ENCODE measurements at regions not wholly inside any gene's neighbourhood (a gene's known extent, or its start where the extent isn't known, plus 50 kb on each side); places are given as distances from the start of the nearest gene placed in this dataset.

DNA sequence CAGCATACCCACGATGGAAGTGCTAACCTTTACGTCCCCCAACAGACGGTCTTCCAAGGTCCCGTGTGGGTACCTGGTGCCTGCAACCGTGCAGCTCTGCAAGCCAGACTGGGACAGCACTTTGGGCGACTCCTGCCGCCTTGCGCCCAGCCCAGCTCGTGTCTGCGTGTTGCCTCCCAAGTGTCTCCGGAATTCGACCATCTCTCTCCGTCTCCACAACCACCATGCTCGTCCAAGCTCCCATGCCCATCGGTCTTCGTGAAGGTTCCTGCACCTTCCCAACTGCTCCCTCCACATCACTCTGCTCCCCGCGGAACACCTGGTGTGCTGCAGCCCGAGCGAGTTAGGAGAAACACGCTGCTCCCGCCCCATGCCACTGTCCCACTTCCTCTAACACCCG is 173.2 kb upstream of the AFDN start:
- ChIA-PET POLR2A (no interaction called here), CTCF (no interaction called here)
- TF ChIP-seq, protein P1, sequence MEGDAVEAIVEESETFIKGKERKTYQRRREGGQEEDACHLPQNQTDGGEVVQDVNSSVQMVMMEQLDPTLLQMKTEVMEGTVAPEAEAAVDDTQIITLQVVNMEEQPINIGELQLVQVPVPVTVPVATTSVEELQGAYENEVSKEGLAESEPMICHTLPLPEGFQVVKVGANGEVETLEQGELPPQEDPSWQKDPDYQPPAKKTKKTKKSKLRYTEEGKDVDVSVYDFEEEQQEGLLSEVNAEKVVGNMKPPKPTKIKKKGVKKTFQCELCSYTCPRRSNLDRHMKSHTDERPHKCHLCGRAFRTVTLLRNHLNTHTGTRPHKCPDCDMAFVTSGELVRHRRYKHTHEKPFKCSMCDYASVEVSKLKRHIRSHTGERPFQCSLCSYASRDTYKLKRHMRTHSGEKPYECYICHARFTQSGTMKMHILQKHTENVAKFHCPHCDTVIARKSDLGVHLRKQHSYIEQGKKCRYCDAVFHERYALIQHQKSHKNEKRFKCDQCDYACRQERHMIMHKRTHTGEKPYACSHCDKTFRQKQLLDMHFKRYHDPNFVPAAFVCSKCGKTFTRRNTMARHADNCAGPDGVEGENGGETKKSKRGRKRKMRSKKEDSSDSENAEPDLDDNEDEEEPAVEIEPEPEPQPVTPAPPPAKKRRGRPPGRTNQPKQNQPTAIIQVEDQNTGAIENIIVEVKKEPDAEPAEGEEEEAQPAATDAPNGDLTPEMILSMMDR (IDR thresholded peaks at IDR 0.05; ENCODE audit: control extremely low read depth, extremely low read depth, low read depth, missing control alignments) = no peak
- no peak for DNase-seq (ENCODE audit: extremely low spot score)

DNA sequence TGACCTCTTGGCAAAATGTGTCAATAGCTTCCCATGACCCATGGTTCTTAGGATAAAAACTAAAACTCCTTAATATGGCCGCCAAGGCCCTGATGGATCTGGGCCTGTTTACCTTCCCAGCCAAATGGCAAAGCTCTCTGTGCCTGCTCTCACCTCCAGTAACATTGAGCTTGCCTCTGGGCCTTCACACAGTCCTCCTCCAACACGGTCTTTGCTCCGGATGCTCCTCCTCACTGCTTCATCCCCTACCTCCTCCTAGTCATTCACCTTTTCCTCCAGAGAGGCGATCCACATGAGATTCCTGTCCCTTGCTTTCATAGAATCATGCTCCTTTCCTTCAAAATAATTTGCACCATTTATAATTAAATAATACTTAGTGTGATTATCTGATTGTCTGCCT is 172.3 kb upstream of the AFDN start:
- POLR2A ChIA-PET = no interaction called here
- CTCF ChIA-PET = no interaction called here
- TF ChIP-seq, protein P1 (IDR thresholded peaks at IDR 0.05; ENCODE audit: control extremely low read depth, extremely low read depth, low read depth, missing control alignments) = no peak
- DNase-seq (ENCODE audit: extremely low spot score) = no peak

DNA sequence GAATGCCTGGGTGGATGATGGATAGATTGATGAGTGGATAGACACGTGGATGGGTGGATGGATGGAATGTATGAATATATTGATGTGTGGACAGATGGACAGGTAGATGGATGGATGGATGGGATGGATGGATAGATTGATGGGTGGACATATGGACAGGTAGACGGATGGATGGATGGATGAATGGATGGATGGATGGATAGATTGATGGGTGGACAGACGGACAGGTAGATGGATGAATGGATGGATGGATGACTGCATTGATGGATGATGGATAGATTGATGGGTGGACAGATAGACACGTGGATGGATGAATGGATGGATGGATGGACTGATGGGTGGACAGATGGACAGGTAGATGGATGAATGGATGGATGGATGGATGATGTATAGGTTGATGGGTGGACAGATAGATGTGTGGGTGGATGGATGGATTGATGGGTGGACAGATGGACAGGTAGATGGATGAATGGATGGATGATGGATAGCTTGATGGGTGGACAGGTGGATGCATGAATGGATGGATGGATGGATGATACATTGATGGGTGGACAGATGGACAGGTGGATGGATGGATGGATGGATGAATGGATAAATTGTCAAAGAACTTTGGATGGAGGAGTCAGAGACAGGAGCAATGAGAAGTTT is 171.4 kb upstream of the AFDN start:
- TF ChIP-seq, protein P1 (IDR thresholded peaks at IDR 0.05; ENCODE audit: control extremely low read depth, extremely low read depth, low read depth, missing control alignments) = no peak
- POLR2A ChIA-PET = no interaction called here
- DNase-seq (ENCODE audit: extremely low spot score) = no peak
- CTCF ChIA-PET = no interaction called here

DNA sequence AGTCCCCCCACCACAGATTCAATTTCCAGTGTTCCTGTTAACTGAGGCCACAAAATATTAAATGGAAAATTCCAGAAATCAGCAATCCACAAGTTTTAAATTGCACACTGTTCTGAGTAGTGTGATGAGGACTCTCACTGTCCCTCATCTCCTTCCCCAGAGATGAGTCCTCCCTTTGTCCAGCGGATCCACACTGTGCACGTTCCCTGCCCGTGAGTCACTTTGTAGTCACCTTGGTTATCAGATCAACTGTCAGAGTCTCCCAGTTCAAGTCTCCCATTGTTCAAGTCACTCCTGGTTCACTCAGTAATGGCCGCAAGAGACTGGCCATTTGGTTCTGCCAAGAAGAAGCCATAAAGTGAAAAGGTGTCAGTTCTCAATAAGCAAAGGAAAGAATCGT is 168.6 kb upstream of the AFDN start:
- ChIA-PET CTCF (no interaction called here), POLR2A (no interaction called here)
- DNase-seq (ENCODE audit: extremely low spot score) = no peak
- TF ChIP-seq, protein P1 (IDR thresholded peaks at IDR 0.05; ENCODE audit: control extremely low read depth, extremely low read depth, low read depth, missing control alignments) = no peak

DNA sequence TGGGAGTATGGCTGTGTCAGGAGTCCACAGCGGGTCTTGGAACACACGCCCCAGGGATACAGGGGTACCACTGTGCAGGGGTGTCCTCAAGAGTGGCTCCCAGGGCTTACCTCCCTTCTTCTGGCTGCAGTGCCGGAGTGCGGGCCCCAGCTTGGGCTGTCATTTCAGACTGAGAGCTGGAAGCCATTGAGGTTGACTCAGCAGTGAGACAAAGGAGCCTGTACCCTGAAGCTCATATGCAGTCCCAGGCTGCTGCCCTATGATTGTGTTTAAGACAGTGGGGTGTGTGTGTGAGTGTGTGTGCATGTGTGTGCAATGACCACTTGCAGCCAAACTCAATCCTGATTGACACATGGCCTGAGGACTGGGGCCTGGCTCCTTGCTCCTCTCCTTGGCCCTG is 167.7 kb upstream of the AFDN start:
- ChIA-PET CTCF (no interaction called here), POLR2A (no interaction called here)
- DNase-seq (ENCODE audit: extremely low spot score) = no peak
- TF ChIP-seq, protein P1 (IDR thresholded peaks at IDR 0.05; ENCODE audit: control extremely low read depth, extremely low read depth, low read depth, missing control alignments) = no peak

DNA sequence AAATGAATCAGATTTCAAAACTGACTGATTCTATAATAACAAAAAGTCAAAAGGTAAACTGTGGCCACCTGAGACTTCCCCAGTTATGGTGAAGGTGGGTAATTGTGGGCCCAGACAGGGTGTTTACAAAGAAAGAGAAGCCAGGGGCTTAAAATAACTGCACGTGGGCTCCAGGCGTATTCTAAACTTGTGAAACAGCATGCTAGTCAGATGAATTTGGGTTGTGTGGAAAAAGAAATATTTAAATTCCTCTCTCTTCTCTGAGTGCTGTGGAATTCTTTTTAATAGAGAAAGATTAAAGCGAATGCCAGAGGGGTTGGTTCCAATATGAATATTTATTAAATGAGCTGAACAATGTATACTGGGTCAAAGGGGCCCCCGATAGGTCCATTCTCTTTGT is 166.3 kb upstream of the AFDN start:
- CTCF ChIA-PET = no interaction called here
- TF ChIP-seq, protein P1 (IDR thresholded peaks at IDR 0.05; ENCODE audit: control extremely low read depth, extremely low read depth, low read depth, missing control alignments) = no peak
- no peak for DNase-seq (ENCODE audit: extremely low spot score)
- POLR2A ChIA-PET = no interaction called here

Data from GM10248 (cell line).